Upper lobe of right lung (tissue), 1 donor: ENCODE measurements at regions not wholly inside any gene's neighbourhood (a gene's known extent, or its start where the extent isn't known, plus 50 kb on each side); places are given as distances from the start of the nearest gene placed in this dataset.

Experiments used
- ATAC-seq: fragments of 200-7000 bp; cut with Tn5 transposase; one replicate; pipeline ENCODE4 v1.9.1; 2020; ENCODE audit warnings: mild to moderate bottlenecking, moderate library complexity
- DNase-seq: peaks from one replicate; pipeline ENCODE4 v3.0.0-alpha.2; 2020
- H3K27ac ChIP-seq: fragments of 200-600 bp; one replicate; pipeline ENCODE4 v1.8.0; 2022
- H3K27me3 ChIP-seq: fragments of 200-600 bp; one replicate; pipeline ENCODE4 v1.8.0; 2022; ENCODE audit warnings: mild to moderate bottlenecking
- H3K36me3 ChIP-seq: fragments of 200-600 bp; one replicate; pipeline ENCODE4 v1.8.0; 2022
- H3K4me1 ChIP-seq: fragments of 200-600 bp; one replicate; pipeline ENCODE4 v1.8.0; 2022
- H3K4me3 ChIP-seq: fragments of 200-600 bp; one replicate; pipeline ENCODE4 v1.8.0; 2022; ENCODE audit warnings: mild to moderate bottlenecking
- H3K9me3 ChIP-seq: fragments of 200-600 bp; one replicate; pipeline ENCODE4 v1.8.0; 2022
- CTCF ChIP-seq: fragments of 200-600 bp; IDR thresholded peaks from one replicate; pipeline ENCODE4 v1.8.0; 2022; ENCODE audit warnings: antibody characterized with exemption
- intact Hi-C: fragments of 100-400 bp; cut with DNase I; formaldehyde crosslinking; loops from one replicate; pipeline ENCODE4 v1.11.0; 2022
- donor health status: DM: no; HTN: yes; CAD: no; lungs with severe emphysema.

- Histone ChIP-seq H3K36me3 (no peaks in the 10 kb centered on the region), H3K9me3 (no peaks in the 10 kb centered on the region), H3K27ac (no peak overlapping the region), H3K4me1 (no peaks in the 10 kb centered on the region), H3K4me3 (no peak overlapping the region), H3K27me3 (no peaks in the 10 kb centered on the region)
- no peak for TF ChIP-seq CTCF
- ATAC-seq, result no peak
- DNase-seq, result no peak
- intact Hi-C loops, result no loop called here
Observed at GRCh38 chr1:56404561-56405030, 174.8 kb downstream of the PLPP3 start.

DNA sequence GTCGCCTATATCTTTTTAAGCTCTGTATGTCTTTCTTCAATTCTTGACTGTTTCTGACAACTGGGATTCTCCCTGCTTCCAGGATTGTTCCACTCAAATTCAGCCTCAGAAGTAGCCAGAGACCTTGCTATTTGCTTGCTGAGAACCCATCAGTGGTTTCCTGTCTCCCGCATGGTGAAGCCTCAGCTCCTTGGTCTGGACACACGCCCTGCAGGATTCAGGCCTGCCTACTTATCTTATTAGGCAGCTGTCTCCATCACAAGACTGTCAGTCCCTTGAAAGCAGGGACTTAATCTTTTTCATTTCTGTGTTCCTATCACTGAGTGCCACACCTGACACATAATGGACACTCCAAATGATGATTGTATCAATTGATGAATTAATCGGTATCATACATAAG is 175.3 kb downstream of the PLPP3 start:
- no peak for ATAC-seq
- intact Hi-C loops, result no loop called here
- H3K27ac ChIP-seq, result no peak overlapping the region

GRCh38 chr1:56403321-56403720 is 176.0 kb downstream of the PLPP3 start:
- no peak for TF ChIP-seq CTCF
- Histone ChIP-seq H3K36me3 (no peaks in the 10 kb centered on the region), H3K27ac (no peak overlapping the region), H3K4me3 (no peak overlapping the region), H3K9me3 (no peaks in the 10 kb centered on the region), H3K4me1 (no peaks in the 10 kb centered on the region), H3K27me3 (no peaks in the 10 kb centered on the region)
- ATAC-seq, result no peak
- intact Hi-C loops, result no loop called here
- no peak for DNase-seq

More for the DNA sequence above, 175.3 kb downstream of the PLPP3 start:
- no peak for TF ChIP-seq CTCF
- no peak overlapping the region for H3K4me3 ChIP-seq
- H3K27me3 ChIP-seq, result no peaks in the 10 kb centered on the region
- no peak for DNase-seq
- H3K36me3 ChIP-seq, result no peaks in the 10 kb centered on the region
- no peaks in the 10 kb centered on the region for H3K4me1 ChIP-seq
- no peaks in the 10 kb centered on the region for H3K9me3 ChIP-seq

- H3K4me1 ChIP-seq, result no peaks in the 10 kb centered on the region
- H3K27me3 ChIP-seq, result no peaks in the 10 kb centered on the region
- intact Hi-C loops, result no loop called here
- no peak overlapping the region for H3K4me3 ChIP-seq
- H3K27ac ChIP-seq, result no peak overlapping the region
- no peaks in the 10 kb centered on the region for H3K9me3 ChIP-seq
- no peak for TF ChIP-seq CTCF
- DNase-seq, result no peak
- no peaks in the 10 kb centered on the region for H3K36me3 ChIP-seq
- no peak for ATAC-seq
Observed at GRCh38 chr1:56401191-56401590, 178.2 kb downstream of the PLPP3 start.

DNA sequence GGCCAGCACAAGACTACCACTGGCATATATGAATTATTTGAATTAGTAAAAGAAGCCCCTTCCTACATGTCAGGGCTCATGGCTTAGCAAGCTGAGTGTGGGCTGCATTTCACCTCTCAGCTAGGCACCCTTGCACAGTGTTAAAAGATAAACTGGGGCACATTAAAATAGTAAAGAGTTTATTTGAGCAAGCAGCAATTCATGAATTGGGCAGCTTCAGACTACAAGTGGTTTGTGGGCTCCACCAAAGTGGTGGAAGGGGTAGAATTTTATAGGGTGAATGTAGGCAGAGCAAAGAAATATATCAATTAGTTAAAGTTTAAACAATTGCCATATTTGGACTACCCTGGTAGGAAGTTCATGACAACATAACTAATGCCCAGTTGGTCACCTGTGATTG is 178.8 kb downstream of the PLPP3 start:
- no peak for TF ChIP-seq CTCF
- Histone ChIP-seq H3K9me3 (no peaks in the 10 kb centered on the region), H3K4me3 (no peak overlapping the region), H3K27ac (no peak overlapping the region), H3K4me1 (no peaks in the 10 kb centered on the region), H3K36me3 (no peaks in the 10 kb centered on the region), H3K27me3 (no peaks in the 10 kb centered on the region)
- ATAC-seq (no peak), DNase-seq (no peak)
- intact Hi-C loops, result no loop called here

DNA sequence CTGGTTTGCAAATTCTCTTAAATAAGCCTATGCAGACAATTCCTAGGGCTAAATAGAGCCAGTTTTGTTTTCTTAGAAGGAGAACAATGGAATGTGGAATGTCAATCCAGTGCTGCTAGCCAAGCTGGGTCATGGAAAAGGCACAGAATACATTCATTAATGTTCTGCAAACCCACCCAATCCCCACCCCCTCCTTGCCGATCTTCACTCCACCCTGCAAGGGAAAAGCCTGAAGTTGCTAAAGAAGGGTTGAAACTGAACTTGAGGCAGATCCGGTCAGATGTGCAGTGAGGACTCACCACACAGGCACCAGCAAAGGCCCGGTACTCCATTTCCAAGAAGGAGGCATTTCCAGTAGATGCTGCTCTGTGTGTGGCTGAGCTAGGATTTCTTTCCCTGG is 179.6 kb downstream of the PLPP3 start:
- Histone ChIP-seq H3K4me3 (no peak overlapping the region), H3K27ac (no peak overlapping the region), H3K4me1 (no peaks in the 10 kb centered on the region), H3K36me3 (no peaks in the 10 kb centered on the region), H3K27me3 (no peaks in the 10 kb centered on the region), H3K9me3 (no peaks in the 10 kb centered on the region)
- DNase-seq, result no peak
- no peak for ATAC-seq
- intact Hi-C loops, result no loop called here
- TF ChIP-seq CTCF, result no peak
